CD4-positive, alpha-beta T cell treated with Interleukin-4 for 1 hour (primary cell): ENCODE measurements at regions not wholly inside any gene's neighbourhood (a gene's known extent, or its start where the extent isn't known, plus 50 kb on each side); places are given as distances from the start of the nearest gene placed in this dataset.

Experiments used
- DNase-seq, 2 donors: peaks; one replicate each; pipeline ENCODE4 v3.0.0-alpha.2; 2020 to 2022

DNA sequence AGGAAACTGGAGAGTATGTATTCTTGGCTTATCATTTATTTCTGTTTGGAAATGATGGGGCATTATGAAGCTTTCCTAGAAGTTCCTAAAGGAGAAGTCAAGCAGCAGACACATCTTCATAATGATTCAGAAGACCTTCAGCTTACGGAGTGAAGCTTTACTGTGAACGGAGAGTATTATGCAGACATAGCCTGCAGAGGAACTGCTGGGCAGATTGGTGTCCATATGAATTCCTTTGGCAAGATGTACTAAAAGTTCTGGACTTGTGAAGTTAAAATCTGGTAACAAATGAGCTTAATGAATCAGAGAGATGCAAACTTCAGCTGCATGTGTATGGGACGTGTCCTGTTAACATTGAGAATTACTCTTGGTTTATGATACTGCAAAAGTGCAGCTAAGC lies 60.1 kb downstream of the NABP1 start:
- no peak for DNase-seq

GRCh38 chr2:191738667-191739066 lies 60.7 kb downstream of the NABP1 start:
- no peak for DNase-seq

DNA sequence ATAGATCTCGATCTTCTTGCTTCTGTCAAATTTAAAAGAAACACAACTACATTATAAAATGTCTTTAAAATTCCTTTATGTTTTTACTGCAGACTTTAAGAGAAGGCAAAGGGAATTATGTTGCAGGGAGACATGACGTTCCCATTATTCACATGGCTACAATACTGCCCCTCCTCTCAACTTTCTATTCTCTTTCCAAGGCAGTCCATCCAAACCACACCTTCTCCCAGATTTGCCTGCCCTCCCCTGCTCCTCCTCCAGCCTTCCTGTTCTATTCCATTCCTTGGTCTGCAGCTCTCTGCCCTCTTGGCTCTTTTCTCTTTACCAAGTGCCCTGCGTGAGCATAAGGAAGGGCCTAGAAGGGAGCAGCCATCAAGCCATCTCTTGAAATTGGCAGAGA lies 61.3 kb downstream of the NABP1 start:
- no peak for DNase-seq

DNA sequence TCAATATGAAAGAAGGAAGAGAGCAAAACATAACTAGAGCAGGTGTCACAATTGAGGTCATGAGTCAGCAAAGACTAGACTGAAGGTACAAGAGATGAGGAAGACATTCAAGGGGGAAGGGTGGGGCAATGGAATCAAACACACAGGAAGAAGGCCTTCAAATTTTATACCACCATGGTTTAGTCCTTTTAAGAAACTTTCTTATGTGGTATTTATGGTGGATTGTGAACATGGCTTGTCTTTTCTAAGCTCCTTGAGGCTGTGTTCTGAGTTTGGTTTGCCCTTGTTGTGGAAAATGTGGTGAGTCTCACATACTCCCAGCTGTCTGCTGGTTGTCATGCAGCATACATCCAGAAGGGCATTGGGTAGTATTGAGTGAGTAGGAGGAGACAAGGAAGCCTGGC lies 62.1 kb downstream of the NABP1 start:
- peak; percentile 28 to 67 for DNase-seq

DNA sequence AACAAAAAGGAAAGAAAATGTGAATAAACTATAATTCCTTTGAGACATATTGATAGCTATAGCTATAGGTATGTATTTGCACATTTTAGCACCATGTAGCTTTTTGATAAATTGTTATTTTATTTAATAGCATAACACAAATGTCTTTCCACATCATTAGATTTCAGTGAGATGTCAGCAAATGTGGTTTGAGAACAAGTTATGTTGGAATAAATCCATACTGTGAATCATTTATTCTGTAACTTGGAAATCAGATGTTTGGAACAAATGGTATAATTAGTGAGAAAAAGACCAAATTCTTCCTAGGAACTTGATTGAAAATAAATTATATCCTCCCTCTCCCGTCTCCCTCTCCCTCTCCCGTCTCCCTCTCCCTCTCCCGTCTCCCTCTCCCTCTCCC lies 62.8 kb downstream of the NABP1 start:
- no peak for DNase-seq

DNA sequence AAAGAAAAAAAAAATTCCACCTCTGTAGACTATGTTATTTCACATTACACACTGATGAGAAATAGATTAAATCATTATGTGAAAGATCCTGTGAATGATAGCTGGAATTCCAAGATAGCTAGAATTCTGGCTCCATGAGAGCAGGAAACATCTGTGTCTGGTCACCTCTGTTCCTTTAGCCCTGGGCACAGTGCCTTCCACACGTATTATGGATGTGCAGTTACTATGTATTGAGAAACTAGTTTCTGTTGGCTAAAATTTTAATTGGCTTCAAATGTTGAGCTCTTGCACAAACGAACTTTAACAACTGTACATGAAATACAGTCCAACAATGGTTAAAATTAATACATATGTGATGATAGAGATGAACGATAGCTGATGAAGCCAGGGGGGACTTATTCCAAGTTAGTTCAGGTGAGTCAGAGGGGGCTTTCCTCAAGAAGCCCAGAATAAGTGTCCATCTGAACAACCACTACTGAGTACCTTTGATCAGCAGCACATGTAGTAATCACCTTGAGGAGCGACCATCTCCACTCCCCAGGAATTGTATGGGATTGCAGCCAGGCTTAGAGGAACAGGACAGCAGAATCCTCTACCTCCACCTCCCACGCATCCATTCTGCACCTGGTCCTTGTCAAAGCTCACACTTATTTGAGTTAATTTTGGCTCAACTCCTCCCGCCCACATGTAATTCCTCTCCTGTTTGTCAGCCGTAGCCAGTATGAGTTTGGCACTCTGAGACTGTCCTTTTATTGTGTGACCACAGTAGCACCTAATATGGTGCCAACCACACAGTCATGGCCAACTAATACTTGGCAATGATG lies 68.6 kb downstream of the NABP1 start:
- no peak for DNase-seq

DNA sequence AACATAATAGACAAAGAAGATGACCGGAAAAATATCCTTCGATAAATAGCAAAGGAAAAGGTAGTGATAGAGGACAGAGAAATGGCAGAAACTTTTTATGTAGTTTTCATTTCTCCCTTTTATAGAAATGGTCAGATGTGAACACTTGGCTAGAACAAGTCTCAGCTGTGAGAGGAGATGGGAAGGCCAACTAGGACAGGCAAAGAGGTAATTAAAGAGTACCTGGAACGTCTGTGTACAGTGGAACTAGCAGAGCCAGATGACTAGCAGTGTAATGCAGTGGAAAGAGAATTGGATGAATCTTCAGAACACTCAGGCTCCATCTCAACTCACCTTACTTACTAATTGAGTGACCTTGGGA lies 69.2 kb downstream of the NABP1 start:
- DNase-seq = no peak

GRCh38 chr2:191748059-191748461 lies 70.1 kb downstream of the NABP1 start:
- DNase-seq = no peak

DNA sequence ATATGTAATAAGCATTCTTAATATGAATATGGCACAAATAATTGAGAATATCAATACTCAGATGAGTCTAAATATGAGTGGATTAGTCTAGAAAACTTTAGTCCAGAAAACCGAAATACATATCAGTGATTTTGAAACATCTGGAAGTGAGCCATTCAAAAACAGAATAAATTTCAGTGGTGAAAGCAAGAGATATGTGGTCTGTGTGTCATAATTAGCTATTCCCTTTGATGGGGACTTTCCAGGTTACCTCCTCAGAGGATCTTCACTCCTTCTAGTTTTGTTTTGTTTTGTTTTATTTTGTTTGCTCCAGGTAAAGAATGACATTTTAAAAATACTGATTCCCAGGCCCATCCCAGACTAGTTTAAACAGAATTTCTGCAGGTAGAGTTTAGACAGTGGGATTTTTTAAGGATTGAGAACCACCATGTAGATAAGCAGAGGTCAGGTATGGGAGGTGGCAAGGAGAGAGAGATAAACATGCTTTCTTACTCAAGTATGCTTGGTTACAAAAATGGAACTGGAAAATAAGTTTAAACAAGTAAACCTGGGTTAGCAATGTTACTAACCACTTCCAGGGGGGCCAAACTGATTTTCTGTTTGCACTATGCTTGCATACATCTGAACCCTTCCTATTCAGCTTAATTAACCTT lies 70.7 kb downstream of the NABP1 start:
- DNase-seq = no peak

GRCh38 chr2:191749181-191749540 lies 71.2 kb downstream of the NABP1 start:
- DNase-seq = no peak

DNA sequence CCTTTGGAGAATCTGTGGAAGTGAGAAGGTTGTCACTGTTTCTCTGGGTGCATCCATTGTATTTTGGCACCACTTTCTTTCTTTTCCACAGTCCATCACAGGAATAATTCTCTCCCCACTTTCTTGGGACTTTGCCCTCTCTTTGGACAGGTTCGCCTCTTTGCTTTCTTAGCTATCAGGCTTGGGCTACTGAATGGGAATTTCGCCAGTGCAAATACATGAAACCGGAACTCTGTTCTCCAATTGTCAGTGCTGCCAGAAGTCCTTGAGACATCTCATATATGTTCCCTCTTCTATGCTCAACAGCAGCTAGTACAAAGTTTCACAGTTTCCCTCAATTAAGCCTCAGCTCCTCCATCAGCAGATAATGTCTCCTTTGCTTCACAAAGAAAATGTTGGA lies 76.2 kb downstream of the NABP1 start:
- DNase-seq = no peak

- no peak for DNase-seq
These were observed 78.8 kb downstream of the NABP1 start for GRCh38 chr2:191756761-191757160.

DNA sequence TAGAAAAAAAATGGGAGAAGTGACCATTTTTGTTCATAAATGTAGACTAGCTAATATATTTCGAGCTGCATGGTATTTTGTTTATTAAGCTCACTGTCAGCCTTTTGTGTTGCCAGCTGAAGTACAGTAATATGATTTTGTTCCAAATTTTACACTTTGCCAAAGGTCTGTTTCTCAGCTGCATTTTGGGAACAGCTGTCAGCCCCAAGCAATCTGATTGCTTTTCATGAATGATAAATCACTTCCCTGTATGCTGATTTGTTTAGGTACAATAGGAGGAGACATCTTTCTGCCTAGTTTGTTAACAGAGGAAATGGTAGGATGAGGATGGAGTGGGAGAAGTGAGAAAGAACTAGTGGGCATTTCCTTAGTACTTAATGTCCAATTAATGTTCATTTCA lies 79.3 kb downstream of the NABP1 start:
- no peak for DNase-seq

- DNase-seq = peak; percentile 52 to 58
These were observed 80.9 kb downstream of the NABP1 start for GRCh38 chr2:191758518-191759507.

DNA sequence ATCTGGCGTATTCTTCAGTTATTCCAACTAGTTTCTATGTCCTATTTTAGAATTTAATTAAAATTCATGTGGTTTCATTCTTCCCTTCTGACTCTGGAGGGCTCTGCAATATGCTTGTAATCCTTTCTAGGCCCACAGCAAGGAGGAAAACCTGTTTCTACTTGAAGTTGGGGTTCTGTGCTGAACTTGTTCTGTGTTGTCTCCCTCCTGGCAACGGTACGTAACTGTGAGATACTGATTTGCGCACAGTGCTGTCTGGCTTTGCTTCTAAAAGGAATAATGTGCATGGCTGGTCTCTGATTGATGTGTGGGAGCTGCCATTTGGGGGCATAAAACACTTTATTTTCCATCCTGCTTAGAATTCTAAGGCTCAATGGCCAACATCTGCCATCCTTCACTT lies 81.7 kb downstream of the NABP1 start:
- no peak for DNase-seq

- no peak for DNase-seq
These were observed 82.8 kb downstream of the NABP1 start for GRCh38 chr2:191760655-191761262.

GRCh38 chr2:191773136-191773535 lies 73.8 kb downstream of the CAVIN2 start:
- no peak for DNase-seq

DNA sequence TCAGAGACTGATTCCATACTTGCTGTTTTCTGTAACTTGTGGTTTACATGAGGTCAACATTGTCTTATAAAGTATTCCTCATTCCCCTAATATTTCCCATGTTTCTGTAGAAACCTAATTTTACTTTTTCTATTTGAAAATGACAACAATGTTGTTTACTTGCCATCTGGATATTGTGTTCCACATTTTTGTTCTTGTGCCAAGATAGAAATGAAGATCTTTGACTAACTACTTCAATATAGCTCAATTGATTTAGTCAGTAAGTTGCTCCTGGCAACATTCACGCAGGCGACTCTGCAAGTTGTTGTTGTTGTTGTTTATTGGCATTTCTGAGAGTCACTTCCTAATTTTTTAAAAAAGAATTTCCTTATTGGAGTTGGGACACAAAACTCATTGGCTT lies 69.5 kb downstream of the CAVIN2 start:
- DNase-seq = no peak

GRCh38 chr2:191778041-191778440 lies 68.8 kb downstream of the CAVIN2 start:
- no peak for DNase-seq

DNA sequence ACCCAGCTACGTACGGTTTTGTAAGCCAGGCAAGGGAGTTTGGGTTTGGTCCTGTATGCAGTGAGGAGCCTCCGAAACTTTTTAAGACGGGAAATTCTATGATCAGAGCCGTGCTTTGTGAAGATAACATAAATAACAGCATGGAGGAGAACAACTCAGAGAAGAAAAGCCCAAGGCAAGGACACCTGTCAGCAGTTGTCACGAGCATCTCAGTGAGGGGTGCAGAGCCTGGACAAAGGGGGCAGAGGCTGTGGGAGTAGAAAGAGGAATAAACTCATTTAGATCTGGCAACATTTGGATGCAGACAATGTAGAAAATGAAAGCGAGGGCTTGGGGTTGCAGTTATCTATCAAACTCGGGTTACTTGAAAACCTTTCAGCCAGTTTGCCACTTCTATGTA lies 64.5 kb downstream of the CAVIN2 start:
- DNase-seq = no peak

GRCh38 chr2:191783416-191783815 lies 63.5 kb downstream of the CAVIN2 start:
- no peak for DNase-seq
